OCI-LY3 (cell line): ENCODE measurements at regions not wholly inside any gene's neighbourhood (a gene's known extent, or its start where the extent isn't known, plus 50 kb on each side); places are given as distances from the start of the nearest gene placed in this dataset.

Experiments
- EZH2phosphoT487 ChIP-seq: fragments of 200-600 bp; shearing (Covaris generic); IDR thresholded peaks from 2 replicates; pipeline ENCODE4 v1.6.1; 2018; ENCODE audit warnings: antibody characterized with exemption, mixed run types, low read depth
- TF ChIP-seq, protein P1 (sequence below): fragments of 200-600, 300-600 bp; sonication (generic); IDR thresholded peaks from 2 replicates; pipeline ENCODE4 v1.5.1; 2014; ENCODE audit warnings: antibody characterized with exemption, low read length, low read depth

DNA sequence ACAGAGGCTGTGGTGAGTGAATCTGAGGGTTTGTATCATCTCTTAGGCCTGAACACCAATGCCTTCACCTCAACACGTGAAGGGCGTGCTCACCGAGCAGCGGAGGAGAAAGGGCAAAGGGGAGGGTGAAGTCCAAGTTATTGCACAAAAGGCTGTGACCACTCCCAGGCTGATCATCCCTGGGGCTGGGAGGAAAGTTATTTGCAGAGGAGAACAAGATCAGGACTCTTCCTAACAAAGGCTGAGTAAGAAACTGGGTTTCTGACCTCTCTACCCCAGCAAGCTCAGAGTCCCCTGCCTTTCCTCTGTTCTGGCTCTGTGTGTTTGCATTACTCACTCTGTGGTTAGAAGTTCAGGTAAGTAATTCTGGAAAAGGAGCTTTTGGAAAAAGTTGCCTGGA is 366.3 kb upstream of the CXorf51A start:
- TF ChIP-seq, protein P1, sequence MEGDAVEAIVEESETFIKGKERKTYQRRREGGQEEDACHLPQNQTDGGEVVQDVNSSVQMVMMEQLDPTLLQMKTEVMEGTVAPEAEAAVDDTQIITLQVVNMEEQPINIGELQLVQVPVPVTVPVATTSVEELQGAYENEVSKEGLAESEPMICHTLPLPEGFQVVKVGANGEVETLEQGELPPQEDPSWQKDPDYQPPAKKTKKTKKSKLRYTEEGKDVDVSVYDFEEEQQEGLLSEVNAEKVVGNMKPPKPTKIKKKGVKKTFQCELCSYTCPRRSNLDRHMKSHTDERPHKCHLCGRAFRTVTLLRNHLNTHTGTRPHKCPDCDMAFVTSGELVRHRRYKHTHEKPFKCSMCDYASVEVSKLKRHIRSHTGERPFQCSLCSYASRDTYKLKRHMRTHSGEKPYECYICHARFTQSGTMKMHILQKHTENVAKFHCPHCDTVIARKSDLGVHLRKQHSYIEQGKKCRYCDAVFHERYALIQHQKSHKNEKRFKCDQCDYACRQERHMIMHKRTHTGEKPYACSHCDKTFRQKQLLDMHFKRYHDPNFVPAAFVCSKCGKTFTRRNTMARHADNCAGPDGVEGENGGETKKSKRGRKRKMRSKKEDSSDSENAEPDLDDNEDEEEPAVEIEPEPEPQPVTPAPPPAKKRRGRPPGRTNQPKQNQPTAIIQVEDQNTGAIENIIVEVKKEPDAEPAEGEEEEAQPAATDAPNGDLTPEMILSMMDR: no peak
- TF ChIP-seq EZH2phosphoT487: no peak
